SU-DHL-6 (cell line): ENCODE measurements at regions not wholly inside any gene's neighbourhood (a gene's known extent, or its start where the extent isn't known, plus 50 kb on each side); places are given as distances from the start of the nearest gene placed in this dataset.

Experiments
- EZH2phosphoT487 ChIP-seq: fragments of 200-600 bp; sonication (generic), shearing (Covaris generic); conservative IDR thresholded peaks from 2 replicates; pipeline ENCODE4 v1.6.1; 2018; ENCODE audit warnings: mild to moderate bottlenecking, antibody characterized with exemption, low read length, moderate library complexity, mixed read lengths
- TF ChIP-seq, protein P1 (sequence below): fragments of 200-600 bp; sonication (generic); IDR thresholded peaks from one replicate; pipeline ENCODE4 v1.5.1; 2017; ENCODE audit warnings: antibody characterized with exemption, mild to moderate bottlenecking, low read length, moderate library complexity; ENCODE audit not compliant: insufficient read depth, poor library complexity, severe bottlenecking

DNA sequence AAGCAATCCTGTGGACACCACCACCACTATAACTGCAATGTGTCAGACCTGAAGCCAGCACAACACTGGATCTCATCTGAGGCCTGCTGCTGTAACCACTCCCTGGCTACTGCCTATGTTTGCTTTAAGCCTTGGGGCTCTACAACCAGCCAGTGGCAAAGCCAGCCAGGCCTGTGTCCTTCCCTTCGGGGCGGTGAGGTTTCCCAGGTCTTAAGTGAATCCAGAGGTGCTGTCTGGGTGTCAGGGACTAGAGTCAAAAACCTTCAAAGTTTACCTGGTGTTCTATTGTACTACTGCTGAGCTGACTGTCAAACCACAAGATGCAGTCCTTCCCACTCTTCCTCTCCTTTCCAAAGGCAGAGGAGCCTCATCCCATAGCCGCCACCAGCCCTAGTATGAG is 750.5 kb downstream of the FAM133A start:
- TF ChIP-seq, protein P1, sequence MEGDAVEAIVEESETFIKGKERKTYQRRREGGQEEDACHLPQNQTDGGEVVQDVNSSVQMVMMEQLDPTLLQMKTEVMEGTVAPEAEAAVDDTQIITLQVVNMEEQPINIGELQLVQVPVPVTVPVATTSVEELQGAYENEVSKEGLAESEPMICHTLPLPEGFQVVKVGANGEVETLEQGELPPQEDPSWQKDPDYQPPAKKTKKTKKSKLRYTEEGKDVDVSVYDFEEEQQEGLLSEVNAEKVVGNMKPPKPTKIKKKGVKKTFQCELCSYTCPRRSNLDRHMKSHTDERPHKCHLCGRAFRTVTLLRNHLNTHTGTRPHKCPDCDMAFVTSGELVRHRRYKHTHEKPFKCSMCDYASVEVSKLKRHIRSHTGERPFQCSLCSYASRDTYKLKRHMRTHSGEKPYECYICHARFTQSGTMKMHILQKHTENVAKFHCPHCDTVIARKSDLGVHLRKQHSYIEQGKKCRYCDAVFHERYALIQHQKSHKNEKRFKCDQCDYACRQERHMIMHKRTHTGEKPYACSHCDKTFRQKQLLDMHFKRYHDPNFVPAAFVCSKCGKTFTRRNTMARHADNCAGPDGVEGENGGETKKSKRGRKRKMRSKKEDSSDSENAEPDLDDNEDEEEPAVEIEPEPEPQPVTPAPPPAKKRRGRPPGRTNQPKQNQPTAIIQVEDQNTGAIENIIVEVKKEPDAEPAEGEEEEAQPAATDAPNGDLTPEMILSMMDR, result no peak
- no peak for TF ChIP-seq EZH2phosphoT487
